ENCODE measurements at regions not wholly inside any gene's neighbourhood (a gene's known extent, or its start where the extent isn't known, plus 50 kb on each side); places are given as distances from the start of the nearest gene placed in this dataset.

DNA sequence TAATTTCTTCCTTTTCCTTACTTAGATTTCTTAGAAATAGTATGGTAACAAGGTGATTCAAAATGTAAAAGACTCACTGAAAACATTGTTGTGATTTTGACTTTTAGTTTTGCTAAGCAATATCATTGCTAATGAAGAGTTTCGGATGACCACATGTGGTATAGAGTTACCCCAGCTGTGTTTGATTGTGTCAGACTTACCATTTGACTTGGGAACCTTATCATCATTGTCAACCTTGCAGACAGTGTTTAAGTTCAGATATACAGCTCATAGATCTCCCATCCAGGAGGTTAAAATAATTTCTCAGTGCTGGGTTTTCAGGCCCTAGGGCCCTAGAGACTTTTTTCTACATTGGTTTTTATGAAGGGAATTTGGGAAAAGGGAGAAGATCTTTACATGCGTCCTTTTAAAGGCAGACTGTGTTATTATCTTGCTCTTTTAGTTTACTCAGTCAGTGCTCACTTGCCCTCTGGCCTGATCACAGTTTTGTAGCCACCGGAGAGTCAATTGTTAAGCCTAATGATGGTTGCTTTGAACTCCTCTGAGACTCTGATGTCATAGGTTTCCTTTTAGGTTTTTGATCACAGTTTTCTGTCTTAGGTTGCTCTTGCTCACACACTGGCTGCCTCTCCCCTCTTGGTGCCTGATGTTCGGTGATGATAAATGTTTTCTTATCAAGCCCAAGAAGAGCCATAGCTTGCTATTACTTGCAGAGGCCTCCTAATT is 133.5 kb upstream of the ZPLD1 start:
- TF ChIP-seq, protein P1, sequence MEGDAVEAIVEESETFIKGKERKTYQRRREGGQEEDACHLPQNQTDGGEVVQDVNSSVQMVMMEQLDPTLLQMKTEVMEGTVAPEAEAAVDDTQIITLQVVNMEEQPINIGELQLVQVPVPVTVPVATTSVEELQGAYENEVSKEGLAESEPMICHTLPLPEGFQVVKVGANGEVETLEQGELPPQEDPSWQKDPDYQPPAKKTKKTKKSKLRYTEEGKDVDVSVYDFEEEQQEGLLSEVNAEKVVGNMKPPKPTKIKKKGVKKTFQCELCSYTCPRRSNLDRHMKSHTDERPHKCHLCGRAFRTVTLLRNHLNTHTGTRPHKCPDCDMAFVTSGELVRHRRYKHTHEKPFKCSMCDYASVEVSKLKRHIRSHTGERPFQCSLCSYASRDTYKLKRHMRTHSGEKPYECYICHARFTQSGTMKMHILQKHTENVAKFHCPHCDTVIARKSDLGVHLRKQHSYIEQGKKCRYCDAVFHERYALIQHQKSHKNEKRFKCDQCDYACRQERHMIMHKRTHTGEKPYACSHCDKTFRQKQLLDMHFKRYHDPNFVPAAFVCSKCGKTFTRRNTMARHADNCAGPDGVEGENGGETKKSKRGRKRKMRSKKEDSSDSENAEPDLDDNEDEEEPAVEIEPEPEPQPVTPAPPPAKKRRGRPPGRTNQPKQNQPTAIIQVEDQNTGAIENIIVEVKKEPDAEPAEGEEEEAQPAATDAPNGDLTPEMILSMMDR (IDR thresholded peaks at IDR 0.05; ENCODE audit: insufficient read depth, low read length): no peak
- TF ChIP-seq REST (IDR thresholded peaks at IDR 0.05; ENCODE audit: insufficient replicate concordance, low read depth): no peak
- TF ChIP-seq POLR2AphosphoS5 (IDR thresholded peaks at IDR 0.05; ENCODE audit: low read depth): no peak
- no peak for TF ChIP-seq SPI1 (IDR thresholded peaks at IDR 0.05; ENCODE audit: borderline replicate concordance, low read depth)

Data from HL-60 (cell line).